CD14-positive monocyte (primary cell): ENCODE measurements at regions not wholly inside any gene's neighbourhood (a gene's known extent, or its start where the extent isn't known, plus 50 kb on each side); places are given as distances from the start of the nearest gene placed in this dataset.

Source experiments
- DNase-seq, 3 donors: peaks; one replicate each; pipeline ENCODE4 v3.0.0-alpha.2; 2011 to 2022
- H2AFZ ChIP-seq: 2 replicates; pipeline ENCODE4 v1.6.0; 2012; ENCODE audit warnings: mild to moderate bottlenecking, low read depth, low read length, inconsistent platforms; ENCODE audit not compliant: insufficient read depth, poor library complexity, severe bottlenecking
- H3K27ac ChIP-seq, 2 donors: 1 replicate in 1 of 2; 2 replicates in 1 of 2; pipeline ENCODE4 v1.5.1; 2012 to 2013; ENCODE audit warnings: low read length in 2 of 2, control low read depth in 1 of 2, inconsistent platforms in 1 of 2, low read depth in 1 of 2, mild to moderate bottlenecking in 1 of 2
- H3K27me3 ChIP-seq, 2 donors: one replicate each; pipeline versions ENCODE4 v1.6.0 to v1.6.1; 2011 to 2013; ENCODE audit warnings: low read length in 2 of 2; ENCODE audit not compliant: control insufficient read depth in 2 of 2, insufficient read depth in 2 of 2
- H3K36me3 ChIP-seq, 2 donors: replicated peaks in 1 of 2; 1 replicate in 1 of 2; 2 replicates in 1 of 2; pipeline versions ENCODE4 v1.5.1 to v1.6.1; 2012 to 2013; ENCODE audit warnings: low read length in 2 of 2, control low read depth in 1 of 2, inconsistent platforms in 1 of 2, mild to moderate bottlenecking in 1 of 2; ENCODE audit not compliant: insufficient read depth in 2 of 2, control insufficient read depth in 1 of 2
- H3K4me1 ChIP-seq, 2 donors: 1 replicate in 1 of 2; 2 replicates in 1 of 2; pipeline versions ENCODE4 v1.5.1 to v1.6.1; 2012 to 2013; ENCODE audit warnings: low read length in 2 of 2, control low read depth in 1 of 2, inconsistent platforms in 1 of 2, mild to moderate bottlenecking in 1 of 2, moderate library complexity in 1 of 2; ENCODE audit not compliant: insufficient read depth in 2 of 2, control insufficient read depth in 1 of 2
- H3K4me2 ChIP-seq: replicated peaks from 2 replicates; pipeline ENCODE3; 2012; ENCODE audit warnings: low read length, moderate library complexity, mild to moderate bottlenecking; ENCODE audit not compliant: poor library complexity, severe bottlenecking; ENCODE audit errors: extremely low read depth
- H3K4me3 ChIP-seq, 3 experiments: fragments of 200-600 bp in 1 of 3; sonication (generic) in 1 of 3; replicated peaks in 1 of 3; 1 replicate in 2 of 3; 2 replicates in 1 of 3; pipeline ENCODE4 v1.5.1; 2011 to 2013; ENCODE audit warnings: low read length in 3 of 3, mild to moderate bottlenecking in 3 of 3, control low read depth in 2 of 3, low read depth in 2 of 3, inconsistent platforms in 1 of 3, moderate library complexity in 1 of 3
- H3K79me2 ChIP-seq: 2 replicates; pipeline ENCODE4 v1.6.0; 2012; ENCODE audit warnings: mild to moderate bottlenecking, control low read depth, inconsistent platforms, low read length, moderate library complexity; ENCODE audit not compliant: insufficient read depth
- H3K9ac ChIP-seq: 2 replicates; pipeline ENCODE4 v1.6.0; 2017; ENCODE audit warnings: low read length, mild to moderate bottlenecking; ENCODE audit not compliant: insufficient read depth, poor library complexity, severe bottlenecking
- H3K9me3 ChIP-seq, 2 donors: replicated peaks in 1 of 2; 1 replicate in 1 of 2; 2 replicates in 1 of 2; pipeline versions ENCODE4 v1.5.1 to v1.6.1; 2012 to 2013; ENCODE audit warnings: low read length in 2 of 2, control low read depth in 1 of 2; ENCODE audit not compliant: control insufficient read depth in 1 of 2, insufficient read depth in 1 of 2
- H4K20me1 ChIP-seq: 2 replicates; pipeline ENCODE4 v1.6.0; 2012; ENCODE audit warnings: mild to moderate bottlenecking, low read length, control low read depth, moderate library complexity; ENCODE audit not compliant: insufficient read depth
- H3K27ac Mint-ChIP-seq, 7 donors: one replicate each; pipeline ENCODE4 v1.8.0; 2020; ENCODE audit warnings: mild to moderate bottlenecking in 7 of 7, mixed read lengths in 7 of 7, moderate library complexity in 6 of 7, inconsistent platforms in 2 of 7
- H3K27me3 Mint-ChIP-seq, 3 donors: one replicate each; pipeline ENCODE4 v1.8.0; 2021 to 2022; ENCODE audit warnings: low read depth in 3 of 3, mild to moderate bottlenecking in 3 of 3, mixed read lengths in 3 of 3, moderate library complexity in 3 of 3, inconsistent platforms in 1 of 3
- H3K36me3 Mint-ChIP-seq, 2 donors: one replicate each; pipeline ENCODE4 v1.8.0; 2020; ENCODE audit warnings: mixed read lengths in 2 of 2, inconsistent platforms in 1 of 2, mild to moderate bottlenecking in 1 of 2
- H3K4me1 Mint-ChIP-seq: one replicate; pipeline ENCODE4 v1.8.0; 2020; ENCODE audit warnings: mild to moderate bottlenecking, mixed read lengths
- H3K4me3 Mint-ChIP-seq, 2 donors: one replicate each; pipeline ENCODE4 v1.8.0; 2020; ENCODE audit warnings: mild to moderate bottlenecking in 2 of 2, mixed read lengths in 2 of 2, moderate library complexity in 1 of 2
- H3K9me3 Mint-ChIP-seq, 7 donors: one replicate each; pipeline ENCODE4 v1.8.0; 2020 to 2022; ENCODE audit warnings: mixed read lengths in 7 of 7, mild to moderate bottlenecking in 6 of 7, moderate library complexity in 6 of 7, inconsistent platforms in 2 of 7
- CTCF ChIP-seq: fragments of 200-600 bp; IDR thresholded peaks from one replicate; pipeline ENCODE4 v1.8.0; 2022; ENCODE audit warnings: antibody characterized with exemption, mild to moderate bottlenecking
- WGBS: methylation state at CpG from one replicate; pipeline ENCODE4 v1.1.5; 2013; ENCODE audit warnings: missing lambda C conversion rate; ENCODE audit not compliant: insufficient coverage; 5-methylcytosine and 5-hydroxymethylcytosine counted together
- intact Hi-C, 2 donors: fragments of 100-400 bp; cut with micrococcal nuclease; formaldehyde crosslinking; loops; one replicate each; pipeline versions ENCODE4 v1.15.0 to v1.15.1; 2023

- intact Hi-C loops: loop anchor here in 1 of 2 donors (10.0 kb wide), 1 partner anchor 490 kb away; no protein-coding TSS in a partner anchor
- H3K4me1 Mint-ChIP-seq: peaks cover 4% of the 10 kb centered on the region
- no peaks in the 10 kb centered on the region for H3K4me1 ChIP-seq
- H3K4me3 Mint-ChIP-seq: no peak overlapping the region
- no peak overlapping the region for H3K27ac ChIP-seq
- no peaks in the 10 kb centered on the region for H3K36me3 ChIP-seq
- H3K79me2 ChIP-seq: no peaks in the 10 kb centered on the region
- H2AFZ ChIP-seq: no peak overlapping the region
- H3K4me3 ChIP-seq: no peak overlapping the region
- H3K27me3 ChIP-seq: no peaks in the 10 kb centered on the region
- peak in 2 of 3 donors; percentile 30 for DNase-seq
- no peaks in the 10 kb centered on the region for H4K20me1 ChIP-seq
- H3K4me2 ChIP-seq: no peak overlapping the region
- H3K36me3 Mint-ChIP-seq: no peaks in the 10 kb centered on the region
- H3K9me3 ChIP-seq: no peaks in the 10 kb centered on the region
- peak; percentile 90 for TF ChIP-seq CTCF
- peaks cover 2 to 6% (median 4%) of the 10 kb centered on the region in 3 donors for H3K27me3 Mint-ChIP-seq
- H3K9me3 Mint-ChIP-seq: no peaks in the 10 kb centered on the region
- H3K27ac Mint-ChIP-seq: no peak overlapping the region
- H3K9ac ChIP-seq: no peak overlapping the region
- 50% methylated on average over 2 of the region's 6 CpGs for WGBS
Measured at GRCh38 chr14:34324363-34324795, 137.7 kb downstream of the SPTSSA start.

DNA sequence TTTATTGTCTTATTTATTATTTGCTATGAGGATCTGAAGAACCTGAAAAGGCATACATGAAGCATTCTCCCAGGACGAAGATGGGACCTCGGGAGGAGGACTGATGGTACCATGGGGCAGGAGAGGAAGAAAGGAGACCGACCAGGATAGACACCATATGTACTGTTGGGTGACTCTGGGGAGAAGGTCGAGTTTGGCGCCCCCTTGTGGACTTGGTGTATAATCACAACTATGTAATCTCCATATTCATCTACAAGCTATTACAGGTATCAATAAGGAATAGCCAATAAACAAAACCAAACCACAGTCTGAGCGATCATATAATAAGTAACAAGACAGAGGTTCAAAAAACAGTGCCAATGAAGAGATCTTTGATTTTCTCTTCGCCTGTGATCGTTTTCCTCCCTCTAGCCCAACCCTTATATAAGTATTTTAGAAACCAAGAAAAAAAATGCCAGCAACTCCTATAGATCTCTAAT is 139.1 kb downstream of the SPTSSA start:
- H3K4me3 Mint-ChIP-seq: no peak overlapping the region
- TF ChIP-seq CTCF: peak; percentile 86
- peaks cover 2 to 6% (median 4%) of the 10 kb centered on the region in 3 donors for H3K27me3 Mint-ChIP-seq
- WGBS: no CpG with 5 or more reads among the region's 8 CpGs
- Histone ChIP-seq H2AFZ (no peak overlapping the region), H3K27ac (no peak overlapping the region), H3K36me3 (no peaks in the 10 kb centered on the region), H3K4me3 (no peak overlapping the region), H3K4me2 (no peak overlapping the region), H3K9me3 (no peaks in the 10 kb centered on the region), H3K27me3 (no peaks in the 10 kb centered on the region), H4K20me1 (no peaks in the 10 kb centered on the region), H3K9ac (no peak overlapping the region), H3K4me1 (no peaks in the 10 kb centered on the region), H3K79me2 (no peaks in the 10 kb centered on the region)
- peaks cover 4% of the 10 kb centered on the region for H3K4me1 Mint-ChIP-seq
- DNase-seq: peak; percentile 44 to 71 (median 44)
- no peak overlapping the region for H3K27ac Mint-ChIP-seq
- H3K9me3 Mint-ChIP-seq: no peaks in the 10 kb centered on the region
- intact Hi-C loops: loop anchor here in 1 of 2 donors (10.0 kb wide), 1 partner anchor 488 kb away; no protein-coding TSS in a partner anchor
- H3K36me3 Mint-ChIP-seq: no peaks in the 10 kb centered on the region
